Left ventricle myocardium superior (tissue), 1 donor: ENCODE measurements at regions not wholly inside any gene's neighbourhood (a gene's known extent, or its start where the extent isn't known, plus 50 kb on each side); places are given as distances from the start of the nearest gene placed in this dataset.

ENCODE experiments used
- ATAC-seq: fragments of 200-7000 bp; cut with Tn5 transposase; one replicate; pipeline ENCODE4 v1.9.1; 2020; ENCODE audit warnings: mild to moderate bottlenecking, moderate library complexity
- DNase-seq: peaks from one replicate; pipeline ENCODE4 v3.0.0-alpha.2; 2020
- intact Hi-C: fragments of 100-400 bp; cut with micrococcal nuclease; formaldehyde crosslinking; loops from one replicate; pipeline ENCODE4 v1.11.0; 2022
- donor health status: DM: no; HTN: yes; CAD: no; lungs with severe emphysema.

- ATAC-seq (no peak), DNase-seq (no peak)
- intact Hi-C loops = no loop called here
These were observed 157.1 kb downstream of the TLE1 start for GRCh38 chr9:81532251-81532650.

- intact Hi-C loops = no loop called here
- no peak for ATAC-seq
- DNase-seq = no peak
These were observed 157.8 kb downstream of the TLE1 start for GRCh38 chr9:81531511-81531910.

- DNase-seq (no peak), ATAC-seq (no peak)
- intact Hi-C loops = no loop called here
These were observed 158.5 kb downstream of the TLE1 start for GRCh38 chr9:81530846-81531245.

GRCh38 chr9:81530310-81530810, 159.0 kb downstream of the TLE1 start:
- ATAC-seq (peak; percentile 13), DNase-seq (no peak)
- intact Hi-C loops = no loop called here

GRCh38 chr9:81529556-81530193, 159.7 kb downstream of the TLE1 start:
- peak; percentile 58 for ATAC-seq
- intact Hi-C loops = loop anchor here (10.0 kb wide), 1 partner anchor 155 kb away; the partner anchor contains the start of gene TLE1
- DNase-seq = no peak

GRCh38 chr9:81526587-81526986, 162.8 kb downstream of the TLE1 start:
- ATAC-seq = peak; percentile 17
- DNase-seq = no peak
- intact Hi-C loops = loop anchor here (10.0 kb wide), 1 partner anchor 158 kb away; the partner anchor contains the start of gene TLE1

- DNase-seq (no peak), ATAC-seq (peak; percentile 77)
- intact Hi-C loops = loop anchor here (10.0 kb wide), 1 partner anchor 162 kb away; the partner anchor contains the start of gene TLE1
These were observed 166.4 kb downstream of the TLE1 start for GRCh38 chr9:81522716-81523551.

- DNase-seq = no peak
- intact Hi-C loops = loop anchor here (10.0 kb wide), 1 partner anchor 163 kb away; the partner anchor contains the start of gene TLE1
- no peak for ATAC-seq
These were observed 167.5 kb downstream of the TLE1 start for GRCh38 chr9:81521892-81522291.

GRCh38 chr9:81519816-81520495, 169.4 kb downstream of the TLE1 start:
- ATAC-seq = no peak
- intact Hi-C loops = loop anchor here (10.0 kb wide), 1 partner anchor 165 kb away; the partner anchor contains the start of gene TLE1
- no peak for DNase-seq

- intact Hi-C loops = no loop called here
- no peak for ATAC-seq
- no peak for DNase-seq
These were observed 171.4 kb downstream of the TLE1 start for GRCh38 chr9:81517954-81518353.

- no peak for DNase-seq
- no peak for ATAC-seq
- intact Hi-C loops = no loop called here
These were observed 176.3 kb downstream of the TLE1 start for GRCh38 chr9:81513059-81513458.

GRCh38 chr9:81512641-81513040, 176.7 kb downstream of the TLE1 start:
- DNase-seq (no peak), ATAC-seq (no peak)
- intact Hi-C loops = no loop called here

GRCh38 chr9:81508476-81508875, 180.9 kb downstream of the TLE1 start:
- ATAC-seq (no peak), DNase-seq (no peak)
- intact Hi-C loops = no loop called here

GRCh38 chr9:81506941-81507864, 182.1 kb downstream of the TLE1 start:
- no peak for DNase-seq
- no peak for ATAC-seq
- intact Hi-C loops = no loop called here

- intact Hi-C loops = no loop called here
- no peak for DNase-seq
- no peak for ATAC-seq
These were observed 189.8 kb downstream of the TLE1 start for GRCh38 chr9:81499594-81499993.

- intact Hi-C loops = no loop called here
- DNase-seq (no peak), ATAC-seq (peak; percentile 64)
These were observed 190.3 kb downstream of the TLE1 start for GRCh38 chr9:81499021-81499454.

GRCh38 chr9:81498576-81498975, 190.8 kb downstream of the TLE1 start:
- DNase-seq = no peak
- intact Hi-C loops = no loop called here
- ATAC-seq = no peak

GRCh38 chr9:81497091-81497490, 192.3 kb downstream of the TLE1 start:
- no peak for DNase-seq
- intact Hi-C loops = no loop called here
- no peak for ATAC-seq
